ENCODE measurements at regions not wholly inside any gene's neighbourhood (a gene's known extent, or its start where the extent isn't known, plus 50 kb on each side); places are given as distances from the start of the nearest gene placed in this dataset.
"Not testable (repeated sequence)": the region's sequence is repeated elsewhere in the genome, so short reads cannot be mapped to it uniquely, and the experiment has no call there.

DNA sequence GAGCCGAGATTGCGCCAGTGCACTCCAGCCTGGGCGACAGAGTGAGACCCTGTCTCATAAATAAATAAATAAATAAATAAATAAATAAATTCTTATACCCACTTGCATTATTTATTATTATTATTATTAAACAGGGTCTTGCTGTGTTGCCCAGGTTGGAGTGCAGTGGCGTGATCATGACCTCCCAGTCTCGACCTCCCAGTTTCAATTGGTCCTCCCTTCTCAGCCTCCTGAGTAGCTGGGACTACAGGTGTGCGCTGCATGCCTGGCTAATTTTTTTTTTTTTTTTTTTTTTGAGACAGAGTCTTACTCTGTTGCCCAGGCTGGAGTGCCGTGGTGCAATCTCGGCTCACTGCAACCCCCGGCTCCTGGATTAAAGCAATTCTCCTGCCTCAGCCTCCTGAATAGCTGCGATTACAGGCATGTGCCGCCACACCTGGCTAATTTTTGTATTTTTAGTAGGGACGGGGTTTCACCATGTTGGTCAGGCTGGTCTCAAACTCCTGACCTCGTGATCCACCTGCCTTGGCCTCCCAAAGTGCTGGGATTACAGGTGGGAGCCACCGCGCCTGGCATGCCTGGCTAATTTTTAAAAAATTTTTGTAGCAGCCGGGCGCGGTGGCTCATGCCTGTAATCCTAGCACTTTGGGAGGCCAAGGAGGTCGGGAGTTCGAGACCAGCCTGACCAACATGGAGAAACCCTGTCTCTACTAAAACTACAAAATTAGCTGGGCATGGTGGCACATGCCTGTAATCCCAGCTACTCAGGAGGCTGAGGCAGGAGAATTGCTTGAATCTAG, 150.2 kb downstream of the SEC14L1 start:
- DNase-seq, result not testable (repeated sequence)

DNA sequence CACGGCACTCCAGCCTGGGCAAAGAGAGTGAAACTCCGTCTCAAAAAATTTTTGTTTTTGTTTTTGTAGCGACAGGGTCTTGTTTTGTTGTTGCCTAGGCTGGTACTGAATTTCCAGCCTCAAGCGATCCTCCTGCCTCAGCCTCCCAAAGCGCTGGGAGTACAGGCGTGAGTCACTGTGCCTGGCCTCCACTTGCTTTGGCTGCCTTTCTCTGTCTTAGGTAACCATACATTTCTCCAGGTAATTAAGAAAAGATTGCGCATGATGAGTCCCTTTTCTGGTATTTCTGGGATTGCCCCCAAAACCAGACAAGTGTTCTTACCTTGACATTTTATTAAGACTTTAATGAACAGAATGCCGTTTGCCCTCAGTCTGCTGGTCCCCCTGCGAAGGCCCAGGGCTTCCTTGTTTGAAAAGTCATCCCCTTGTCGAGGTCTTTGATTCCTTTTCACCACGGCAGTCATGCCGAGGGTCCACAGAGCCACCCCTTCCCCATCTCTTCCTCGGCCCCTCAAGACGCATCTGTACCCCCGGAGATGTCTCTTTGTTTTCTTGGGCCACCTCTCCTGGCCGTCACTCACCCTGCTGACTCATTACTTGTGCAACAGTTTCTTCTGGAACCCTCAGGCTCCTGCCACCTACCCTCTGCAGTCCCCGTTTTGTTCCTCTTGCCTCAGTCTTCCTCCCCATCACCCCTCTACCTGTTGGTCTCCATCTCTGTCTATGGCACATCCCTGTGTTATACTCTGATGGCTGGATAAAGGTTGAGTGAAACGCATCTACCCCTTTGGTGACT, 151.0 kb downstream of the SEC14L1 start:
- DNase-seq, result no peak

DNA sequence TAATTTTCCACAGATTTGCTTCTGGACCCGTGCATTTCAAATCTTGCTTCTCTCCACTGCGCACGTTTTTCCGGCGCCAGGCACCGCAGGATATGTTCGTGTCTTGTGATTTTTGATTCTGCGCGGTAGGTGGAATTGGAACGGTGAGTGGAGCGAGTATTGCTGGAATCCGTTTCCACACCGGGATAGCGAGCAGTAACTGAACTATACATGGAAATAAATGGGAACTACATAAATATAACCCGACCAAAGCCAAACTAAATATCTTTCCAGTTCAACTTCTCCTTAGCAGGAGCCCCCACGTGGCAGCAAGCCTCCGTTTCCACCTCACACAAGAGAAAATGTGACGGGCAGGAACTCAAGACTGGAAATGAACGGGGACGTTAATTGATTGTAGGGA, 154.0 kb downstream of the SEC14L1 start:
- no peak for DNase-seq

DNA sequence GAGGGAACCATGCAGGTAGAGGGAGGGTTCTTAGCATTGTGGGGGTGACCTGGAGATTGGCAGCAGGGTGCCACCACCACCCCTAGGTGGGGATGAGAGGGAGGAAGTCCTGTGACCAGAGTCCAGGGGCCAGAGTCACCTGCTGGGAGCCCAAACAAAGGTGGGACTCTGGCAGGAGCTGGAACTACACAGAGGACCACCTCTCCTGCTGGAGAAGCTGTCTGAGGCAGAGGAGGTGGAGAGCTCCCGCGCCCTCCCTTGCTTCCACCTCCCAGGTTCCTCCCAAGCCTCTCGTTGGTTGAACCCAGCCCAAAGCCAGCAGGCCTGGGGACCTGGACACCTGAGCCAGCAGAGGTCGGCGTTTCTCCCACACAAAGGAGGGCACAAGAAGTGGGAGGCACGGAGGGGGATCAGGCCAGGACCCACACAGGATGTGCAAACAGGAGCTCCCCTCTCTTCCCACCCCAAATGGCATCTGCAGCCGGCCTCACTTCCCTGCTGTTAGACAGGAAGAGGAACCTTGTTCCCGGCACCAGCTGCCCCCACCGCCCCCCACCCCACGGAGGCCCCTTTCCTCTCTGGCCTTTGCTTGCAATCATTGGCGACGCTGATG, 154.6 kb downstream of the SEC14L1 start:
- no peak for DNase-seq

DNA sequence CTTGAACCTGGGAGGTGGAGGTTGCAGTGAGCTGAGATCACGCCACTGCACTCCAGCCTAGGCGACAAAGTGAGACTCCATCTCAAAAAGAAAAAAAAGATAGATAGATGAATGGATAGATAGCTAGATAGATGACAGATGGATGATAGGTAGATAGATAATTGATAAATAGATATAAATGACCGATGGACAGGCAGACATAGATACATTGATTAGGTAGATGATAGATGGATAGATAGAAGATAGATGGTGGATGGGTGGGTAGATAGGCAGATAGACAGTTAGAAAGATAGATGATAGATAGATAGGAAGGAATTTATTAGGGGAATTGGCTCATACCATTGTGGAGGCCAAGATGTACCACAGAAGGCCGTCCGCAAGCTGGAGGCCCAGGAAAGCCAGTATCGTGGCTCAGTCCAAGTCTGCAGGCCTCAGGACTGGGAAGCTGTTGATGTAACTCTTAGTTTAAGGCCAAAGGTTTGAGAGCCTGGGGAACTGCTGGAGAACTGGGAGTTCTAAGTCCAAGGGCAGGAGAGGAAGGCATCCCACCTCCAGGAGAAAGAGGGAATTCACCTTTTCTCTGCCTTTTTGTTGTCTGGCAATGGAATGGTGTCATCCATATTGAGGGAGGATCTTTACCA, 156.1 kb downstream of the SEC14L1 start:
- no peak for DNase-seq

DNA sequence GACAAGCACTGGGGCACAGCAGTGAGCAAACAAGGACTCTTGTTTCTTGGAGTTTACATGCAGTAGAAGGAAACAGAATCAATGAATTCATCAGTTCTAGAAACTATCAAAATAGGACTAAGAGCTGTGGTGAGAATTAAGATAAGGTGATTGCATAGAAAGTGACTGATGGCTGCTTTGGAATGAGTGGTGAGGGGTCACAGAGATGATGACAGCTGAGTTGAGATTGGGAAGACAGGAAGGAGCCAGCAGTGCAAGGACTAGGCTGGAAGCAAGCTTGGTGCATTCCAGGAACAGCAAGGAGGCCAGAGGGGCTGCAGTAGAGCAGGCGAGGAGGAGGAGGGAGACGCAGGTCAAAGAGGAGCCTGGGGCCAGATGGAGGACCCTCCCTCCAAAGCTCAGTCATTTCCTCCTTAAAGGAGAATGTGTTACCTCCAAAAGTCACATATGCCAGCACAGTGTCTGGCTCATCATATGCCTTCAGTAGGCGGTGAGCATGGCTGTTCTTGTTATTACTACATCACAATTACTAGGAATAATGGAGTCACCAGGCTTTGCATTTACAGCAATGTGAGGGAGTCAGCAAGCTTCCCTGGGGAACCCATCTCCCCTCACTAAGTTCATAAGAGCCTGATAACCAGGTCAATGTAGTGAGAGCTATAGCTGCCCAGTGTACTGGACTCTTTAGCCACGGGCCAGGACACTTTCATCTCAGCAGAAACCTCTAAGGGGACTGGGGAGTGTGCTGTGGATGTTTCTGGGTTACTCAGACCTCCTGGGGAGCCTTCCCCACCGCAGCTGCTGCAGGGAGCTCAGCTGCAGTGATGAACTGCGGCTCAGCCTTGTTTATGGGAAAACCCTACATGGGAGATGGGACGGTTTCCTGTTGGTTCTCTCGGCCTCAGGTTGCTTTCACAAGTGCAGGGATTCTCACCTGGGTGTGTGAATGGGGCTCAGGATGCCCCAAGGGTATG, 157.2 kb downstream of the SEC14L1 start:
- DNase-seq, result no peak

DNA sequence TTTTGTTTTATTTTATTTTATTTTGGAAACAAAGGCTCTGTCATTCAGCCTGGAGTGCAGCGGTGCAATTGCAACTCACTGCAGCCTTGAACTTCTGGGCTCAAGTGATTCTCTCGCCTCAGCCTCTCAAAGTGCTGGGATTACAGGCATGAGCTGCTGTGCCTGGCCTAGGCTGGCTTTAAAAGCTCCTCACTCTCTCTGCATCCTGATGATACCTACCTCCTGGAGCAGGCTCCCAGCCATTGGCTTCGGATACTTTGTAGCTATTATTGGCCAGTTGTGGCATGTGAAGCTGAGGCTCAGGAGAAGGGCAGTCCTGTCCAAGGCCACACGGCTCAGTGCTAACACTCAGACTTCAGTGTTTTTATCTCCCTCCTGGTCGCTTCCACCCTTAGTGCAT, 158.0 kb downstream of the SEC14L1 start:
- DNase-seq, result no peak

DNA sequence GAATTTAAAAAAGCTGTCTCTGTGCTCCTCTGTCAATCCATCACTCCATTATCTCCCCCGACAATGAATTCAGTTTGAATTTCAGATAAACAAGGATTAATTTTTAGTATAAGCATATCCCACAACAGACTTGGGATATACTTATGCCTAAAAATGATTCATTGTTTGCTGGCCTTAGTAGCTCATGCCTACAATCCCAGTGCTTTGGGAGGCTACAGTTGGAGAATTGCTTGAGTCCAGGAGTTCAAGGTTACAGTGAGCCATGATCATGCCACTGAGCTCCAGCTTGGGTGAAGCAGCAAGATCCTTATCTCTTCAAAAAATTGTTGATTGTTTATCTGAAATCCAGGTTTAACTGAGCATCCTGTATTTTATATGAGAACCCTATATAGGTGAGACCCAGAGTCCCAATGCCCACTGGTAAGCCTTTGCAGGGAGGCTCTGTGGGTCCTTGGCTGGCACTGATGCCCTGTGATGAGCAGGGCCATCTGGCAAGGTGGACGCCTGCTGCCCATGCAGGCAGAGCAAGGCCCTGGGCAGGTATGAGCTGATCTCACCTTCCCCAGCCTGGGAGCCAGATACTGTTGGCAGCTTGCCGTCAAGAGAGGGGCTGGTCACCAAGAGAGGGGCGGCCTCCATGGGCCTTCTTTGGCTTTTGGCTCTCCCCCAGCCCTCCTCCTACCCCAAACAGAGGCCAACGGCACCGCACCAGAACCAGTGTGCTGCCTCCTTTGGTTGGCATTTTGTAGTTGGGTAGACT, 158.7 kb downstream of the SEC14L1 start:
- peak in 1 of 14 donors; percentile 61 for DNase-seq

DNA sequence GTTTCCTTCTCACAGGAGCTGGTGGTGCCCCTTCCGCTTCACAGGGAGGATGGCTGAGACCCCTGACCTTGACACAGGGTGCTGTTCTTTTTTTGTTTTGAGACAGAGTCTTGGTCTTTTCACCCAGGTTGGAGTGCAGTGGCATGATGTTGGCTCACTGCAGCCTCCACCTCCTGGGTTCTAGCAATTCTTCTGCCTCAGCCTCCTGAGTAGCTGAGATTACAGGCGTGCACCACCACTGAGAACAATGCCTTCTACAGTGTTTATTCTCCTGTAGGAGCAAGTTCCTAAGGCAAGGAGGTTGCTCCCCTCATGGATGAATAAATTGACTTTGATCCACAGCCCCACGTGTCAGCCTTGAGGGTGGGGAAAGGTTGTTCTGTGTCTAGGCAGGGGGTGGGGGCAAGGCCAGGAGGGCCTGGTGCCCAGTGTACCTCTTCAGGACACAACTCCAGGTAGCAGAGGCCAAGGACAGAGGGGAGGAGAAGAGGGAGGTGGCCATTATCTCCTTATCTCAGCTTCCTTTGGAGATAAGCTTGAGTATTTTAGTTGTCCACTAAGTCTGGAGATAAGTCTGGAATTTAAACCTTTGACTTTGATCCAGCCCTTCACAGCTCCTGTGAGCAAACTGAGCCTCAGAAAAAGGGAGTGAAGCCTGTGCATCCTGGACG, 159.4 kb downstream of the SEC14L1 start:
- no peak for DNase-seq

DNA sequence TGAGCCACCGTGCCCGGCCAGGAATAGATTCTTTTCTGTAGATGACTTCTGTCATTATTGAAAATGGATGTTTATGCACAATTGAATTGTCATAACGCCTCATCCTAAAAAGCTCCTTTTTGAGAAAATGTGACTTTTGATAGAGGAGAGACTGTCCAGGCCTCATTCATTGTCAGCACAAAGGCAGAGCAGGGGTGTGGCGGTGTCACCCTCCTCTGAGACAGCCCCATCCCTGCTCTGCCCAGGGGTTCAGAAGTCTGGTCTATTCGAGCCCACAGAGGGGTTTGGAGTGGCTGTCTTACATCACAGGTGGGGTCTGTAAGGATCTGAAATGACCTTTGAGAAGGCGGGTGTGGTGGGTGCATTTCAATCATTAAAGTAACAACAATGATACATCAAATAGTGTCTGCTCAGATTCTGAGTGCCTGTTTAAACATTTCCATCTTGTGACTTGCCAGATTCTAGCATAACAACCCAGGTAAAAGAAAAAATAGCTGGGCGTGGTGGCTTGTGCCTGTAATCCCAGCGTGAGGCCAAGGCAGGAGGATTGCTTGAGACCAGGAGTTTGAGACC, 161.0 kb downstream of the SEC14L1 start:
- DNase-seq, result no peak

DNA sequence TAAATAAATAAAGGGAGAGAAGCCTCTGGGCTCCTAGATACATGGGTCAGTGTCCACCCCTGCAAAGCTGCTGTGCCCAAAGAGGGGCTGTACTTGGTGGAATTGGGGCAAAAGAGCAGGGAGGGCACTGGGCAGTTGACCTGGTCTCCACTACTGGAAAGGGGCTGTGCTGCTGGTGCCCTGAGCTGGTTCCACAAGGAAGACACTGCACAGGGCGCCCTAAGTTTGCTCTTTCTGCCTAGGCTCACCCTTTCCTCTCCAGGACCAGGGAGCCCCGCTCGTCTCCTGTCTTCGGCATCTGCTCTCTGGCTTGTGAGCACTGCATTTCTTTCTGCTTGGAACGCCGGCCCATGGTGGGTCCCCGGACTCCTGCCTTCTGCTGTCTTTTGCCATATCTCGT, 161.9 kb downstream of the SEC14L1 start:
- no peak for DNase-seq

DNA sequence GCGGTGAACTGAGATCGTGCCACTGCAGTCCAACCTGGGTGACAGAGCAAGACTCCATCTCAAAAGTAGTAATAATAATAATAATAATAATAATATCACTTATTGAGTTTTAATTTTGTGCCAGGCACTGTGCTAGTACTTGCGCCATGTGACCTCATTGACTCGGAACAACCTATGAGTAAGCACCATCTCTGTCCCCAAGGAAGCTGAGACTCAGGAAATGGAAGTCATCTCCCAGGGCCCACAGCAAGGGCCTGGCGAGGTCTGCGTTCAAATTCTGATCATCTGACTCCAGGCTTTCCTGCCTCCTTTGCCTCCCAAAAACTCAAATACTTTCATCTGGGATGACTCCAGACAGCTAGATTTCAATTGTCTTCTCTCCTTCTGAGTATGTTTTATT, 162.9 kb downstream of the SEC14L1 start:
- DNase-seq, result no peak

DNA sequence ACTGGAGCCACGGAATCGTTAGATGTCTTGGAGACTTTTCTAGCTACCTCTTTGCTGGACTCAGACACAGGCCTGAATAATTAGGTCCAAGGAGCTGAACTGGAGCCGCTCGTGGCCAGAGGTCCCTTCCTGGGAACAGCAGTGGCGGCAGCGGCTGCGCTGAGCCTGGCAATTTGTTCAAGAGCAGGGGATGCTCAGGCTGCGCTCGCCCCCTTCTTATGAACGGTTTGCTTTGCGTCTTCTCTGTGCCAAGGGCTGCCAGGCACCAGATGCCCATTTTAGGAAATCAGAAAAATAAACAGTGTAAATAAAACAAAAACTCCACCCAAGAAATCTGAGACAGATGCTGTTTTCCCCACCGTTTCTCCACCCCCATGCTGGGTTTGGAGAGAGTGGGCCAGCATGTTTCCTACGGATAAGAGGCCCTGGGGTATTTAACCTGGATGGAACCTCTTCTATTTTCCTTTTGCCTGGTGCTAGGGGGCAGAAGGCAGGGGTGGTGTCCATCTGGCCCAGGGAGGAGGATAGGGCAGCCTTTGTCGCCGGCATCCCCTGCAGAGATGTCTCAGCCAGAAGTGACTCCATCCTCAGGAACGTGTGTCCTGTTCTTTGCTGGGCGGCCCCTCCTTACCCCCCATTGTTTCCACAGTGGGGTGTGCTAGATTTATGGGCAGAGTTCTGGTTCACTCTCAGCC, 163.4 kb downstream of the SEC14L1 start:
- no peak for DNase-seq

DNA sequence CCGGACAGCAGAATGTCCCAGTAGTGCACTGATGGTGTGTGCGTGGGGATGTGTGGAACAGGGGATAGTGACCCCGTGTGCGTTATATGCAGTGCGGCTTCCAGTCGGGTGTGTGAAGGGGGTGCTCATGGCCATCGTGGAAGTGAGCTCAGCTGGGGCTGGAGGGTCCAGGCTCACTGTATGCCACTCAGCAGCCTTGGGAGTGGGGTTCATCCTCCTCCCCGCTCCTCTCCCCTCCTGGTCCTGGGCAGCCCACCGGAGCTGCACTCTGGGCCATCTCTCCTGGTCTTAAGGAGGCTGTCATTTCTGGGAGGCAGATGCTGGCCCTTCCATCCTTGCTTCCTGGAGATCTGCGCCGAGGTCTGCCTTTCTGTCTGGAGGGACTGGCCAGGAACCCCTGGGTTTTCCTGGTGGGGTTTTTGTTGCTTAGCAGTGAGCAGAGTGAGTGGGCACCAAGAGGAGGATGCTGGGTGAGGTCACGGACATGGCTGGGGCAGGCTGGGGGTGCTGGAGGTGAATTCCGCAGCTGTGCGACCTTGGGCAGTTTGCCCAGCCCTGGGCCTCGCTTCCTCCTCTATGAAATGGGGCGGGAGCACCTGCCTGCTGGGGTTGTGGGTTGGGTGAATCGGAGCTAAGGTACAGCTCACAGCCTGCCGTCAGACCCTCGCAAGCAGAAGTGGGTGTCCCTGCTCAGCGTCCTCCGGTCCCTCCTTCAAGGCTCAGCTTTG, 164.1 kb downstream of the SEC14L1 start:
- DNase-seq, result no peak

DNA sequence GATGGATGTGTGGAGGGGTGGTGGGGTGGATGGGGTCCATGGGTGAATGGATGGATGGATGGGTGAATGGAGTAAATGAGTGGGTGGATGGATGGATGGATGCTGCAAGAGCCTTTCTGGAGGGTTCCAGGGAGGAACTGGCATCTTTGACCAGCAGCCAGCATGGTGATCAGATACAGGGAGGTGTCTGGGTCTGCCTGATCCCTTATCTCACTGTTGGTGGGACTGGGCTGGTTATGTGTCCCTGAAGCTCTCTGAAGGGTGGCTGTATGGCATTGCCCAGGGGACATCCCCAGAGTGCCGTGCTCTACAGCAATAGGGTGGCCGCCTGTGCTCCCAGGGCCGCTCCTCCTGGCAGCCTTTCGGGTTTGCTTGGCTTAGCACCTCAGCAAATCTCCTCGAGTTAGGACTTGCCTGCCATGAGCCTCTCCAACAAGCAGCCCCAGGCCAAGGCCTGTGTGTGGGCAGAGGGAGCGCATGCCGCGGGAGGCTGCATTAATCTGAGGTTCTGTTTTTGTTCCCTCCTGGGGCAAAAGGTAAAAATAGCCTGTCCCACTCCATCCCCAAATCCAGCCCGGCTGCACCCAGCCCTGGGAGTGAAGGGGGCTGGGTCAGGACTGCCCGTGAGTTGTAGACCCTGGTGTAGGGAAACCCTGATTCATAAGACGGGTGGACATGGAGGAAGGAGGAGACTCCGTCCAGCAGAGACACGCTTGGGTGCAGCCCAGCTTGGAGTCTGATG, 165.4 kb downstream of the SEC14L1 start:
- DNase-seq, result no peak

DNA sequence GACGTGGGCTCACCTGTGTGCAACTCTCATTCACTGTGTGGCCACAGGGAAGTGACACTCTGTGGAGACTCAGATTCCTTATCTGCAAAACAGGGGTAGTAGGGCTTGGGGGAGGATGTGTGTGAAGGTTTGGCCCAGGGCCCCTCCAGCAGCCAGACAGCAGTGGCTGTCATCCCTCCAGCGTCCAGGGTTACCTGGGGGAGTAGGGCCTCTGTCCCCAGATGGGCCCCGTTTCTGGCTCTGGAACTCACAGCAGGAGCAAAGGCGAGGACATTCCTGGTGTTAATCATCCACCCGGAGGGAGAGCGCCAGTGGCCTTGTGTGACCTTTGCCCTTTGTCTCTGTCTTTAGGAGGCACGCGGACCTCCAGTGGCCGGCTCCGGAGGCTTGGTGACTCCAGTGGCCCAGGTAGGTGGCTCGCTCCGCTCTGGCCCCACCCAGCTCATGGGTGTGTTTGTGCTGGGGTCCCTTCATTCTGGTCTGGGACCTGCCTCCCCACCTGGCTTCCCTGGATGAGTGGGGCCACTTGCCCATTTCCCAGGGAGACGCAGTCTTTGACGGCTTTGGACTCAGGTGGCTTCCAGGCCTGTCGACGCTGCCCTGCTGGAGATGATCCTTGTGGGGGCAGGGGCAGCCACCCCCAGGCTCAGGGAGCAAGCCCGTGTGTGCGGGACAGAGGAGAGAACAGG, 166.2 kb downstream of the SEC14L1 start:
- DNase-seq, result no peak

DNA sequence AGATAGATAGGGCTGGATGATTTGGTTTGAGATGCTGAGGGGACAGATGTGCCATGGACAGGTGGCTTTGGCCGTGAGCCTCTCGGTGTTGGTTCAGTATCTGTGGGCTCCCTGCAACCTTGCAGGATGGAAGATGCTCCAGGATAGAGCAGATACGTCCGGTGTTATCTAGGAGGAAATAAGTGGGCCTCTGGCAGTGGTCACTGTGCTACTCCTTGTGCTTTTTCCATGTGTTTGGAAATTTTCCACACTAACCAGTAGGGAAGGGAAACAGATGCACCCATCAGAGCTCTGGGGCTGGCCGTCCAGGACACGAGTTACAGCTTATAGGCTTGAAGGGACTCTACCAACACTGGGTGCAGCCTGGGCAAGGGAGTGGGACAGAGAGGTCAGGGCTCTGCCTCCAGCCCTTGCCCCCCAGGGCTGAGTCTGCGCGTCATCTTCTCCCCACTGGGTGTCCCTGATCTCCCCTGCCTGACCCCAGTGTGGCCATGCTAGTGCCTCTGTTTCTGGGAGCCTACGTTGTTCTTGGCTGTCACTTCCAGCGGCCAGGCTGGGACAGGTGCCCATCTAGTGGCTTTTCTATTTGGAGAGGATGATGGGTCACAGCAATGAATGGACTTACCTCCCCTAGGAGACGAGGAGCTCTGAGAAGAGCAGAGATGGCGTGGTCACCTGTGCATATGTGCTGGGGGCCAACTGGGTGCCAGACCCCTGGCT, 166.9 kb downstream of the SEC14L1 start:
- no peak for DNase-seq

All from C1 segment of cervical spinal cord (tissue), 14 donors.